ENCODE measurements at regions not wholly inside any gene's neighbourhood (a gene's known extent, or its start where the extent isn't known, plus 50 kb on each side); places are given as distances from the start of the nearest gene placed in this dataset.
A peak's percentile ranks its signal among the peaks of the same experiment; 100 is the strongest.

GRCh38 chr5:93681432-93681831 lies 60.0 kb downstream of the POU5F2 start (continued):
- no peak for TF ChIP-seq CTCF (IDR thresholded peaks at IDR 0.05 in 2 of 3, conservative IDR thresholded peaks at IDR 0.05 in 1 of 3; ENCODE audit: insufficient read depth in 2 of 3, low read depth in 1 of 3, low read length in 3 of 3)

GRCh38 chr5:93677359-93677891 lies 64.0 kb downstream of the POU5F2 start:
- Histone ChIP-seq H3K9me1 (ENCODE audit: control insufficient read depth, insufficient read depth, low read length) (no peaks in the 10 kb centered on the region), H4K20me1 (replicated peaks; ENCODE audit: control insufficient read depth, insufficient read depth, low read length) (no peaks in the 10 kb centered on the region), H3K4me3 (no peak overlapping the region), H3K27me3 (ENCODE audit: control insufficient read depth in 2 of 2, insufficient read depth in 2 of 2, low read length in 2 of 2) (no peaks in the 10 kb centered on the region), H3K9ac (ENCODE audit: insufficient read depth in 1 of 2, low read depth in 2 of 2, low read length in 2 of 2) (no peak overlapping the region), H3K27ac (ENCODE audit: extremely low read depth, low read depth, low read length) (no peak overlapping the region), H2AFZ (ENCODE audit: low read depth, low read length) (no peak overlapping the region), H3K36me3 (ENCODE audit: control insufficient read depth, insufficient read depth, low read length) (no peaks in the 10 kb centered on the region), H3K79me2 (ENCODE audit: control insufficient read depth, insufficient read depth, low read length) (no peaks in the 10 kb centered on the region), H3K4me2 (ENCODE audit: insufficient read depth, low read length) (no peak overlapping the region), H3K9me3 (replicated peaks; ENCODE audit: control insufficient read depth, insufficient read depth, low read depth, low read length) (no peaks in the 10 kb centered on the region), H3K4me1 (replicated peaks in 1 of 2; ENCODE audit: control insufficient read depth in 2 of 2, insufficient read depth in 2 of 2, low read length in 2 of 2) (no peaks in the 10 kb centered on the region)
- in situ Hi-C loops (cut with MboI) = no loop called here
- ChIA-PET POLR2A (interaction anchor here (0.6 kb wide), 1 partner anchor 26 kb away, joined by 3 read pairs; no protein-coding TSS in a partner anchor), CTCF (ENCODE audit: low intra/inter-chr PET ratio) (no interaction called here)
- FAIRE-seq (no peak), DNase-seq (ENCODE audit: extremely low read depth in 1 of 4, low spot score in 3 of 4) (no peak), ATAC-seq (no peak)
- no peak for TF ChIP-seq PTRF (tag; IDR thresholded peaks at IDR 0.05)
- TF ChIP-seq HES1 (IDR thresholded peaks at IDR 0.05; ENCODE audit: low read depth) = peak; percentile 55; the same call in 1 of the 2 replicates
- TF ChIP-seq RBM14 (IDR thresholded peaks at IDR 0.05; ENCODE audit: borderline replicate concordance, insufficient read depth, low read depth, low read length) = no peak
- no peak for TF ChIP-seq ZFP91 (CRISPR knock-in tag; IDR thresholded peaks at IDR 0.05)
- TF ChIP-seq ZKSCAN8 (CRISPR knock-in tag; IDR thresholded peaks at IDR 0.05) = no peak
- TF ChIP-seq PHF21A (IDR thresholded peaks at IDR 0.05; ENCODE audit: borderline replicate concordance, low read depth) = no peak
- TF ChIP-seq BCOR (IDR thresholded peaks at IDR 0.05) = no peak
- TF ChIP-seq SMC3 (conservative IDR thresholded peaks at IDR 0.05; ENCODE audit: insufficient read depth, low read depth, low read length) = no peak
- 2% methylated on average over 7 of the region's 7 CpGs for WGBS (ENCODE audit: insufficient coverage, low coverage, missing lambda C conversion rate)
- no TSS peak for BruUV-seq (replicated peaks)
- intact Hi-C loops (cut with micrococcal nuclease) = no loop called here

All from K562 (cell line).